GM19324 (cell line): ENCODE measurements at regions not wholly inside any gene's neighbourhood (a gene's known extent, or its start where the extent isn't known, plus 50 kb on each side); places are given as distances from the start of the nearest gene placed in this dataset.
"Not testable (repeated sequence)": the region's sequence is repeated elsewhere in the genome, so short reads cannot be mapped to it uniquely, and the experiment has no call there.

ENCODE experiments used
- ATAC-seq: cut with Tn5 transposase; IDR thresholded peaks from one replicate; pipeline ENCODE4 v1.9.1; 2021; ENCODE audit warnings: mild to moderate bottlenecking, moderate library complexity; ENCODE audit not compliant: unreplicated experiment, low FRiP score

DNA sequence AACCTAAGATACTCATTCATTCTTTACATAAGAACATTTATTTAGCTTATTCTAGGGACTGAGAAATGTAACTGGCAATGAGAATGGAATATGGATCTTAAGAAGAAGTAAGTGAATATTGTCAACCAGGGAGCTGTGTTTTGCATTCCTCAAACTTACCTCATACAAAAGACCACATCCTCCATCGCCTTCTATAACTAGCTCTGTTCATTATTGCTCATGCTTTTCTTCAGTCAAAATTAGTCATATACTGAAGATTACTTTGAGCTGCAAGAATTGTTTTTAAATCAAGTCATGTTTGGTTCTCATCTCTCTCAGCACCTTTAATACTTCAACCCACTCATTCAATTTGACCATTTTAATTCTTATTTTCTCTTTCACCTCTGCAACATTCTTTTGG lies 140.3 kb upstream of the RASA1 start:
- no peak for ATAC-seq

GRCh38 chr5:87127956-87128687 lies 139.6 kb upstream of the RASA1 start:
- ATAC-seq: no peak

- no peak for ATAC-seq
Measured at GRCh38 chr5:87129046-87129445, 138.6 kb upstream of the RASA1 start.

- ATAC-seq: no peak
Measured at GRCh38 chr5:87132696-87133095, 135.0 kb upstream of the RASA1 start.

GRCh38 chr5:87134513-87134912 lies 133.2 kb upstream of the RASA1 start:
- not testable (repeated sequence) for ATAC-seq

DNA sequence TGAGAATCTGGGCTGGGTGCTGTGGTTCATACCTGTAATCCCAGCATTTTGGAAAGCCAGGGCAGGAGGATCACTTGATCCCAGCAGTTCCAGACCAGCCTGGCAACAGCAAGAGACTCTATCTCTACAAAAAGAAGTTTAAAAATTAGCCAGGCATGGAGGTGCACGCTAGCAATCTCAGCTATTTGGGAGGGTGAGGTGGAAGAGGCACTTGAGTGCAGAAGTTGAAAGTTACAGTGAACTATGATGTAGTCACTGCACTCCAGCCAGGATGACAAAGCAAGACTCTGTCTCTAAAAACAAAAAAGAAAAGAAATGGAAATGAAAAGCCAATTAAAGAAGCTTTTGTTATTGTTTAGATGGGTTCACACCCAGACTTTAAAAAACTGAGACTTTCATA lies 131.6 kb upstream of the RASA1 start:
- ATAC-seq: no peak

DNA sequence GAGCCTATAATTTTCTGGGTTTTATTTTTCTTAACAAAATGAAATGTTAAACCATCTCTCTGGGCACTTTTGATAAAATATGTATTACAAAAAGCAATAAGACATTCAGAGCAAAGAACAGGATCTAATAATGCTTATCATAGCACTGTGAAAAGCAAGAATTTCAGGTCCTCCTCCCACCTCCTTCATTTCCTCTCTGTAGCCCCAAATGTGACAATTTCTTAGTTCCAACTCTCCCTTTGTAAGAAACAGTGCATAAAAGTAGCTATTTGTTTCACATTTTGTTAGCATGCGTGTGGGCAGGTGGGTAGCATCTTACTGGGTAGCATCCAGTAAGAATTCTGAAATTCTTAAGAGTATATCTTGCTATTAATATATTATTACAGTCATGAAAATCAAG lies 130.9 kb upstream of the RASA1 start:
- ATAC-seq: no peak

DNA sequence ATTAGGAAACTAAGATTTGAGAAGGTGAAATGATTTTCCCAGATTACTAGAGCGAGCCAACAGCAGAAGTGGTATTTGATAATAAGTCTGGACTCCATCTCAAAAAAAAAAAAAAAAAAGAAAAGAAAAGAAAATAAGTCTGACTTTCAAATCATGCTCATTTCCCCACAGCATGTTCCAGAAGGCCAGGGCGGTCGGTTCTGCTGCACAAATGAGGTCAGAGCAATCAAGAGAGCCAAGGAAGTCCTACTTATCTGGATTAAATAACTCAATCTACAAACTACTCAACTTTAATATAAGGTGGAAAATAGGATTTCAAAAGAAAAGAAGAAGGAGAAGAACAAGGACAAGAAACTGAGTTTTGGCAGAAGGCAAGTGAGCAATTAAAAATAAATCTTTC lies 130.4 kb upstream of the RASA1 start:
- ATAC-seq: no peak

GRCh38 chr5:87138091-87138805 lies 129.4 kb upstream of the RASA1 start:
- ATAC-seq: no peak

DNA sequence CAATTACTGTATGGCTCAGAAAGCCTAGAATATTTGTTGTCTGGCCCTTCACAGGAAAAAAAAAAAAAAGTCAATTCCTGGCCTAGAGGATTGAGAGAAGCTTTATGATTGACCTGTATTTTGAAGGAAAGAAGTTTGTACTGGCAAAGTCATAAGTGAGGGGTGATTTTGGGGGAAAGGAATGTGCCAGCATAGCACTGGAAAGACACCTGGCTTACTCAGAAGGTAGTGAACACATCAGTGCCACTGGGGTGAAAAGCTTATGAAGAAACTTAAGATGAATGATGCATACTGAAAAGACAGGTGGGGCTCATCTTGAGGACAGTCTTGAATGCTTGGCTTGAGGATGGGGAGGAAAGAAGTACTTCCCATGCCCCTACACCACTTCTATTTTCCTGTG lies 127.9 kb upstream of the RASA1 start:
- no peak for ATAC-seq

DNA sequence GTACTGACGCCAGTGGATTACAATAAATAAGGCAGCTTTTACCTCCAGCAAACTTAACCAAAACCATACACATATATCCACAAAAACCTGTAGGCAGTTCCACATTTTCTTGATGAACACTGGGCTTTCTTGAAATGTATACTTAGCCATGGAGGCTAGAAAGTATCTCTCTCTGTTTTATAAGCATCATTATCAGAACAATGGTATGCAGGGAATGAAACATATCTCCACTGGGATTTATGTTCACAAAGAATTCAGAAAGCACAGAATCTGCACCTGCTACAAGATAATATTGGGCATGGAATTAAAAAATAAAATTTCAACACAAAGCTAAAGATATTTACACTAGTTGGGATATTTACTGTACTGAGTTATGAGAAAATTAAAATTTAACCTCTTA lies 126.1 kb upstream of the RASA1 start:
- no peak for ATAC-seq

DNA sequence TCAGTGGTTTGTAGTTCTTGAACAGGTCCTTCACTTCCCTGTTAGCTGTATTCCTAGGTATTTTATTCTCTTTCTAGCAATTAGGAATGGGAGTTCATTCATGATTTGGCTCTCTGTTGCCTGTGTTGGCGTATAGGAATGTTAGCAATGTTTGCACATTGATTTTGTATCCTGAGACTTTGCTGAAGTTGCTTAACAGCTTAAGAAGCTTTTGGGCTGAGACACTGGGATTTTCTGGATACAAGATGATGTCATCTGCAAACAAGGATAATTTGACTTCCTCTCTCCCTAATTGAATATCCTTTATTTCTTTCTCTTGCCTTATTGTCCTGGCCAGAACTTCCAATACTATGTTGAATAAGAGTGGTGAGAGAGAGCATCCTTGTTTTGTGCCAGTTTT lies 121.8 kb upstream of the RASA1 start:
- ATAC-seq: not testable (repeated sequence)

GRCh38 chr5:87147441-87147840 lies 120.2 kb upstream of the RASA1 start:
- no peak for ATAC-seq

GRCh38 chr5:87150630-87151029 lies 117.1 kb upstream of the RASA1 start:
- ATAC-seq: no peak

GRCh38 chr5:87151547-87151946 lies 116.1 kb upstream of the RASA1 start:
- ATAC-seq: no peak

- no peak for ATAC-seq
Measured at GRCh38 chr5:87152886-87153285, 114.8 kb upstream of the RASA1 start.

DNA sequence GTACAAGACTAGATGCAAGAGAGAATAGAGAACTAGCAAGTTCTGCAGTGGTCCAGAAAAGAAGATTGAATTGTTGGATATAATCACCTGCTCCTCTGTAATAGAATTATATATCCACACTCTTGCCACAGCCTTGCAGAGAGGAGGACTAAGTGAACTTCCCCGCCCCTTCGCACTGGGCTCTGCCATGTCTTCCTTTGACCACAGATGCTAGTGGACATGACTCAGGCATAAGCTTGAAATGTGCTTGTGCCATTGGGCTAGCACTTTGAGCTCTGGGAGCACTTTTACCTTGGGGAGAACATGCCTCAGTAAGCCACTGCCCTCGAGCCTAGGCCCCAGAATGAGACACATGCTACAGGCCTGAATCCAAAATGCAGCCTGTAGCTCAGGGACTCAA lies 113.5 kb upstream of the RASA1 start:
- ATAC-seq: no peak

DNA sequence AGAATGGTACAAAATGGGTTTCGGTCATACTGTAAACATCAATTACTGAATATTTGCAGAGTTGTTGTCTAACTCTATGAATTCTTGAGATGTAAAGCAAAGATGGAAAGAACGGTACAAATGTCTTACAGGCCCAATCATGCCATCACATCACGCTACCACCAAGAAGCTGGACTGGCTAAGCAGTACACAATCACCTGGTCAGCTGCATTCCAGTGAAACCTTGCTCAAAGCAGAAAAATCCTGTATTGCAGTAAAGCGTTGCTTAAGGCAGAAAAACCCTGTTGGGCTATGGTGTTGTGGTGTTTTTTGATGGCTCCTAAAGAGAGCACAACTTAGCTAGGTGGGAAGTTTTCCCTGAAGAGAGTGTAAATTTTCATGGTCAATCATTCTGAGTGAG lies 112.6 kb upstream of the RASA1 start:
- ATAC-seq: no peak

DNA sequence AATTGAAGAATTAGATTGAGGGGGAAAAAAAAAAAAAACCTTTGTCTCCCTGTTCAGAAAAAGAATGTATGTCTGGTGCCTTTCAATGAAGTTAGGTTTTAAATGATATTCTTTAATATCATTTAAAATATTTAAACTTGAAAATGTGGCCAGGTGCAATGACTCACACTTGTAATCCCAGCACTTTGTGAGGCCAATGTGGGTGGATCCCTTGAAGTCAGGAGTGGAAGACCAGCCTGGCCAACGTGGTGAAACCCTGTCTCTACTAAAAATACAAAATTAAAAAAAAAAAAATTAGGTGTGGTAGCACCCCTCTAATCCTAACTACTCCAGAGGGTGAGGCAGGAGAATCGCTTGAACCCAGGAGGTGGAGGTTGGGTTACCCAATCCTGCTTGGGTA lies 111.1 kb upstream of the RASA1 start:
- no peak for ATAC-seq

DNA sequence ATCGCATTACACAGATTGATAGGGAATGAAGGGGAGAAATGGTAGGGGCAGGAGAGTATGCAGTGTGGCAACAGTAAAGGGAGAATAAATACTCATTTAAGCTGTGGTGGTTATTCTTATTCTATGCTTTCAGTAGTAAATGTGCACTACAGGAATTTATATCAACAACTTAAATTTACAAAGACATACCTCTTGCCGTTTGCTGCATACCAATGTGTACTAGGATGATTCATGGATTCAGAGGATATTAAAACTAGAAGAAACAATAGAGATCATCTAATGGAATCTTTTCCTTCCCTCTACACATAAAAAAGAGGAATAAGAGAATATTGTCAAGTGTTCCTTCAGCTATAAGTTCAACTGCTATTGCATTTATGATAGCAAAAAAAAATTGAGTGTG lies 103.3 kb upstream of the RASA1 start:
- no peak for ATAC-seq

DNA sequence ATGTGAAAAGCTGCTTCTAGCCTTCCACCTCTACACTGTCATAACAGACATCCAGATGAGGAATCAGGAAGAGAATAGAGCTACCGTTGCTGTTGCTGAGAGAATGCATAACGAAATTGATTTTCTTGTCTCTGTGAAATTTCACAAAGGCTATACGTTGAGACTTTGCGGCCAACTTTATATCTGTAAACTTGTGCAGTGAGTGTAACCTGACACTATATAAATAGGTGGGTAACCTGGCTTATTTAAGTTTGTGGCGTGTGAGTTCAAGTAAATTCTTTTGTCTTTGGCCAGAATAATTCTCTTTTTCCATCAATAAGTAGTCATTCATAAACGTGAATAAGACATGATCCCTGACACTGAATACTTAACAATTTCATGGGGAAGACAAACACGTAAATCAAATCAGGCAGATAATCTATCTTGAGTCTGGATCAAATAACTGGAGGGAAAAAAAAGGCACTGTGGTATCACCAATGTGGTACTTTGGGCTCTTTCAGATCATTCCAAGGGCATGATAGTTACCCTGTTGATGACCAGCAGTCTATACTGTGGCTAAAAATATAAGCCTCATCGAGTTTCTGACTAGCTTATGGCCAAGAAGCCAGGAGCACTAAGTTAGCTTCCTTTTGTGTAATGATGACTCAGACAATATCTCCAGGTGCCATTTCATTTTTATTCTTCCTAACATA lies 98.2 kb upstream of the RASA1 start:
- ATAC-seq: no peak

GRCh38 chr5:87170799-87171198 lies 96.9 kb upstream of the RASA1 start:
- ATAC-seq: no peak
